Fibroblast of skin of left quadriceps (primary cell): ENCODE measurements at regions not wholly inside any gene's neighbourhood (a gene's known extent, or its start where the extent isn't known, plus 50 kb on each side); places are given as distances from the start of the nearest gene placed in this dataset.
A peak's percentile ranks its signal among the peaks of the same experiment; 100 is the strongest.

Experiments
- DNase-seq, 2 experiments: peaks; one replicate each; pipeline ENCODE4 v3.0.0-alpha.2; 2013; ENCODE audit warnings: low read depth in 2 of 2

GRCh38 chr1:177848577-177848976, 121.3 kb downstream of the SEC16B start:
- no peak for DNase-seq

GRCh38 chr1:177847843-177848242, 122.0 kb downstream of the SEC16B start:
- DNase-seq = peak; percentile 82 to 83

- no peak for DNase-seq
These were observed 130.9 kb downstream of the SEC16B start for GRCh38 chr1:177838907-177839485.

- no peak for DNase-seq
These were observed 136.2 kb downstream of the SEC16B start for GRCh38 chr1:177833631-177834030.

- no peak for DNase-seq
These were observed 139.2 kb downstream of the SEC16B start for GRCh38 chr1:177830531-177831135.

GRCh38 chr1:177825276-177825901, 144.5 kb downstream of the SEC16B start:
- DNase-seq = no peak

GRCh38 chr1:177824508-177824982, 145.3 kb downstream of the SEC16B start:
- DNase-seq = no peak

GRCh38 chr1:177820213-177820612, 149.6 kb downstream of the SEC16B start:
- DNase-seq = no peak

GRCh38 chr1:177817937-177818875, 151.7 kb downstream of the SEC16B start:
- no peak for DNase-seq

GRCh38 chr1:177812650-177813049, 157.2 kb downstream of the SEC16B start:
- no peak for DNase-seq

GRCh38 chr1:177812144-177812543, 157.7 kb downstream of the SEC16B start:
- DNase-seq = no peak

GRCh38 chr1:177811429-177811828, 158.4 kb downstream of the SEC16B start:
- no peak for DNase-seq

- no peak for DNase-seq
These were observed 160.0 kb downstream of the SEC16B start for GRCh38 chr1:177809819-177810218.

GRCh38 chr1:177802304-177802703, 167.6 kb downstream of the SEC16B start:
- DNase-seq = no peak

GRCh38 chr1:177801790-177802189, 168.1 kb downstream of the SEC16B start:
- DNase-seq = no peak

- DNase-seq = no peak
These were observed 169.3 kb downstream of the SEC16B start for GRCh38 chr1:177800400-177801088.

- no peak for DNase-seq
These were observed 170.1 kb downstream of the SEC16B start for GRCh38 chr1:177799746-177800145.

- DNase-seq = no peak
These were observed 171.2 kb downstream of the SEC16B start for GRCh38 chr1:177798614-177799013.

- no peak for DNase-seq
These were observed 173.3 kb downstream of the SEC16B start for GRCh38 chr1:177796561-177796960.

- DNase-seq = no peak
These were observed 175.4 kb downstream of the SEC16B start for GRCh38 chr1:177794376-177794991.

- no peak for DNase-seq
These were observed 176.0 kb downstream of the SEC16B start for GRCh38 chr1:177793900-177794299.
